Tibial nerve (tissue), 3 donors: ENCODE measurements at regions not wholly inside any gene's neighbourhood (a gene's known extent, or its start where the extent isn't known, plus 50 kb on each side); places are given as distances from the start of the nearest gene placed in this dataset.

Source experiments
- CTCF ChIP-seq, 5 experiments: fragments of 200-600 bp in 3 of 5; fragments of 450-650 bp in 2 of 5; sonication (generic) in 3 of 5; IDR thresholded peaks; one replicate each; pipeline ENCODE4 v1.5.1; 2016 to 2019; ENCODE audit warnings: antibody characterized with exemption in 5 of 5, mild to moderate bottlenecking in 3 of 5, moderate library complexity in 2 of 5
- POLR2A ChIP-seq, 2 donors: fragments of 450-650 bp; IDR thresholded peaks; one replicate each; pipeline ENCODE4 v1.6.1; 2017; ENCODE audit warnings: antibody characterized with exemption in 2 of 2, mild to moderate bottlenecking in 2 of 2, moderate library complexity in 2 of 2

GRCh38 chr12:4003576-4003975 lies 130.4 kb upstream of the PARP11 start:
- TF ChIP-seq POLR2A (IDR thresholded peaks at IDR 0.05) = no peak
- TF ChIP-seq CTCF (IDR thresholded peaks at IDR 0.05) = no peak
